AG04449 (cell line): ENCODE measurements at regions not wholly inside any gene's neighbourhood (a gene's known extent, or its start where the extent isn't known, plus 50 kb on each side); places are given as distances from the start of the nearest gene placed in this dataset.

ENCODE experiments used
- CTCF ChIA-PET: fragments of 350-600 bp; formaldehyde crosslinking; extraction: SDS; loops from one replicate; lab custom pipeline; 2021; ENCODE audit warnings: antibody characterized with exemption; lab: Yijun Ruan, JAX
- POLR2A ChIA-PET: fragments of 400-600, 350-600 bp; formaldehyde crosslinking; extraction: SDS; loops from one replicate; lab custom pipeline; 2020; ENCODE audit warnings: antibody characterized with exemption, inconsistent platforms; lab: Yijun Ruan, JAX
- DNase-seq: peaks from one replicate; pipeline ENCODE4 v3.0.0-alpha.2; 2010; ENCODE audit warnings: low read depth, low spot score
- H3K4me3 ChIP-seq: 2 replicates; pipeline ENCODE4 v1.5.1; 2011; ENCODE audit warnings: low read depth, mild to moderate bottlenecking, control low read depth, low read length
- CTCF ChIP-seq: IDR thresholded peaks from one replicate; pipeline ENCODE4 v1.5.1; 2011; ENCODE audit warnings: mild to moderate bottlenecking, moderate library complexity, low read length, control low read depth, inconsistent platforms; ENCODE audit not compliant: insufficient read depth; ENCODE audit errors: missing control alignments

GRCh38 chr13:95375706-95376105 is 74.5 kb upstream of the ABCC4 start:
- POLR2A ChIA-PET = no interaction called here
- no peak overlapping the region for H3K4me3 ChIP-seq
- CTCF ChIA-PET = interaction anchor here (49.3 kb wide), 1 partner anchor 182 kb away, joined by 1369 read pairs; no protein-coding TSS in a partner anchor
- DNase-seq = no peak
- no peak for TF ChIP-seq CTCF

- ChIA-PET CTCF (interaction anchor here (1.3 to 49.3 kb wide), 4 partner anchors 11 to 185 kb away, joined by 3 to 1369 read pairs (median 5); no protein-coding TSS in a partner anchor), POLR2A (no interaction called here)
- TF ChIP-seq CTCF = no peak
- no peak for DNase-seq
- H3K4me3 ChIP-seq = no peak overlapping the region
Measured at GRCh38 chr13:95378603-95379002, 77.4 kb upstream of the ABCC4 start.

- POLR2A ChIA-PET = interaction anchor here (0.6 kb wide), 1 partner anchor 189 kb away, joined by 4 read pairs; no protein-coding TSS in a partner anchor
- CTCF ChIA-PET = interaction anchor here (0.6 to 49.3 kb wide), 36 partner anchors 8 to 244 kb away, joined by 3 to 1369 read pairs (median 4); partner anchors contain the start of gene ABCC4
- DNase-seq = peak; percentile 26
- TF ChIP-seq CTCF = peak; percentile 85
- no peak overlapping the region for H3K4me3 ChIP-seq
Measured at GRCh38 chr13:95380468-95381211, 79.4 kb upstream of the ABCC4 start.

GRCh38 chr13:95381212-95381527 is 79.9 kb upstream of the ABCC4 start:
- ChIA-PET CTCF (interaction anchor here (0.6 to 49.3 kb wide), 32 partner anchors 8 to 243 kb away, joined by 3 to 1369 read pairs (median 4); partner anchors contain the start of gene ABCC4), POLR2A (no interaction called here)
- DNase-seq = no peak
- H3K4me3 ChIP-seq = no peak overlapping the region
- TF ChIP-seq CTCF = no peak

GRCh38 chr13:95382411-95382810 is 81.2 kb upstream of the ABCC4 start:
- H3K4me3 ChIP-seq = no peak overlapping the region
- POLR2A ChIA-PET = no interaction called here
- TF ChIP-seq CTCF = no peak
- CTCF ChIA-PET = interaction anchor here (1.0 to 49.3 kb wide), 6 partner anchors 12 to 201 kb away, joined by 3 to 1369 read pairs (median 18); no protein-coding TSS in a partner anchor
- DNase-seq = no peak

- no peak for TF ChIP-seq CTCF
- no peak overlapping the region for H3K4me3 ChIP-seq
- CTCF ChIA-PET = interaction anchor here (0.7 to 49.3 kb wide), 6 partner anchors 15 to 327 kb away, joined by 3 to 1369 read pairs (median 12); no protein-coding TSS in a partner anchor
- POLR2A ChIA-PET = no interaction called here
- DNase-seq = no peak
Measured at GRCh38 chr13:95382916-95383315, 81.7 kb upstream of the ABCC4 start.
